Activated CD8-positive, alpha-beta memory T cell treated with anti-CD3 and anti-CD28 coated beads for 36 hours (primary cell): ENCODE measurements at regions not wholly inside any gene's neighbourhood (a gene's known extent, or its start where the extent isn't known, plus 50 kb on each side); places are given as distances from the start of the nearest gene placed in this dataset.
"Not testable (repeated sequence)": the region's sequence is repeated elsewhere in the genome, so short reads cannot be mapped to it uniquely, and the experiment has no call there.

Source experiments
- CTCF ChIA-PET: fragments of 350-600 bp; sonication (Branson Sonifier 250); formaldehyde crosslinking; loops from one replicate; lab custom pipeline; 2021; ENCODE audit warnings: antibody characterized with exemption; lab: Charles Lee
- POLR2A ChIA-PET: fragments of 350-600 bp; sonication (Branson Sonifier 250); formaldehyde crosslinking; loops from one replicate; lab custom pipeline; 2021; ENCODE audit warnings: antibody characterized with exemption; lab: Charles Lee

DNA sequence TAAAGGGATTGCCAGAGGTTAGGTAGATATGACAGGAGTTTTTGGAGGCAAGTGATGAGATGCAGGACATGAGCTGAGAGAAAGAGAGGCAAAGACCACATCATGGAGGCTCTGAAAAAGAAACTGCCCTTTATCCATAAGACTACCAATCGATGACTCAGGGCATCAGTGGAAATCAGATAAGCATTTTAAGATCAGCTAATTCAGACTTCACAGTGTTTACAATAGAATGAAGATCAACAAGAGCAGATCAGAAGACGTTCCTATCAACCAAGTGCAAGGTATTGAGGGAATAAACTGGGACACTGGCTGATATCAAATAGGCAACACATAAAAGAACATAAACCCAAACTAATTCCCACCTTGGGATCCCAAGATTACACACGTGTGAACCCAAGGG, 227.2 kb downstream of the SLCO4C1 start:
- CTCF ChIA-PET: no interaction called here

DNA sequence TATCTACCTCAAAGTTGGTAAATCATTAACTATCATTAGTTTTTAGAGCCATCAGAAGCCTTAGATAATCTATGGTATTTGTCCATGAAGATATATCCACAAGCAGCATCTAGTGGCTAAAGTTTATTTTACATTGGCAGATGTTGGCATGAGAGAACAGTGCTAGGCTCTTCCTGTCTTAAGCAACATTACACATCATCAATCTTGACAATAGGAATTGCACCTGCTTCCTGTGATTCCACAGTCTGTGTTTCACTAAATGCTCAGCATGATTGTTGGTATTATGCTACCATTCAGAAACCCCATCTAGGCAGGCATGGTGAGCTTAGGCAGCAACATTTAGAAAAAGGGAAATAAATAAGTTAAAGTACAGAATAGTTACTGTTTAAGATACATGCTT, 246.6 kb downstream of the SLCO4C1 start:
- CTCF ChIA-PET: no interaction called here
- POLR2A ChIA-PET: no interaction called here

More for the DNA sequence above, 227.2 kb downstream of the SLCO4C1 start:
- POLR2A ChIA-PET: no interaction called here

DNA sequence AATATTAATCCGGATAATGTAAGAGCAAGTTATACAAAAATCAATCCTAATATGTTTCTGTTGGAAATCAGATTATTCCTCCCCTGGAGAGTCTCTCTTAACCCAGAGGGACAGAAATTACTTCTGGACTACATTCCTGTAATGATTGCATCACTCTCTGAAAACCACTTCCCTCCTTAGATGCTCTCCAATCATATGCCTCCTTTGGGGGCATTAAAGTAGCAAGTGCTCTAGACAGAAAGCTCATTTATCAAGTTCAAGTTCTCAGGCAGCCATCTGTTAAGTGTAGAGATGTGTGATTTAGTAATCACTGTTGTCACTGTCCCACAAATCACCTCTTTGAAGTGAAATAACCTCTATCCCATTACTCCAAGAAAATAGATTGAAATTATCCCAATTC, 247.1 kb downstream of the SLCO4C1 start:
- CTCF ChIA-PET: no interaction called here
- POLR2A ChIA-PET: no interaction called here

DNA sequence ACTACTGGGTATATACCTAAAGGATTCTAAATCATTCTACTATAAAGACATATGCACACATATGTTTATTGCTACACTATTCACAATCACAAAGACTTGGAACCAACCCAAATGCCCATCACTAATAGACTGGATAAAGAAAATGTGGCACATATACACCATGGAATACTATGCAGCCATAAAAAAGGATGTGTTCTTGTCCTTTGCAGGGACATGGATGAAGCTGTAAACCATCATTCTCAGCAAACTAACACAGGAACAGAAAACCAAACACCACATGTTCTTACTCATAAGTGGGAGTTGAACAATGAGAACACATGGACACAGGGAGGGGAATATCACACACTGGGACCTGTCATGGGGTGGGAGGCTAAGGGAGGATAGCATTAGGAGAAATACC, 249.0 kb downstream of the SLCO4C1 start:
- POLR2A ChIA-PET: not testable (repeated sequence)

DNA sequence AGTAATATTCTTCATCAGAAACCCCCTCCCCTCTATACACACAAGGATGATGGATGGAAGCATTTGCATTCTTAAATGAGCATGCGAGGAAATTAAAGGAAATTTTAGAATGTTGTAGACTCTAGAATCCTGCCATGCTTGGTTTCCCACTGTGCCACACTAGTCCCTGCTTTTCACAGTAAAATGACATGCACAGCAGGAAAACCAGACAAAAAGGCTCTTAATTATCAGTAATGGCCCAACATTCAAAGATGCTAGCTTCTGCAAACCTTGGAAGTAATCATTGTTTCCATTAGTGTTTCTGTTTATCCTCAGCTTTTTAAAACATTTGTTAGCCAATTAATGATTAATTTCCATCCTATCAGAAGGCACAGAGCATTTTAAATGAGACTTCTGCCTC, 255.8 kb downstream of the SLCO4C1 start:
- ChIA-PET POLR2A (no interaction called here), CTCF (no interaction called here)

More for the DNA sequence above, 249.0 kb downstream of the SLCO4C1 start:
- CTCF ChIA-PET: not testable (repeated sequence)

DNA sequence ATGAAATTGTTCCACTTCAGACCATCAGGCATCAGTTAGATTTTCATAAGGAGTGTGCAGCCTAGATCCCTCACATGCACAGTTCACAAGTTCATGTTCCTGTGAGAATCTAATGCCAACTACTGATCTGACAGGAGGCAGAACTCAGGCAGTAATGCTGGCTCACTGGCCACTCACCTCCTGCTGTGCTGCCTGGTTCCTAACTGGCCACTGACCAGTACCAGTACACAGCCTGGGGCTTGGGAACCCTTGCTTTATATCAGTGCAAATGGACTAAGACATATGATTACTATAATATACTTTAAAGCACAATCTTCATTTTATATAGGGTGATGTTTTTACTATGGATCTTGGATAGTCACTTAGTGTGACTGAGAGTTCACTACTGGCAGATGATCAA, 259.2 kb downstream of the SLCO4C1 start:
- CTCF ChIA-PET: no interaction called here
- POLR2A ChIA-PET: no interaction called here

DNA sequence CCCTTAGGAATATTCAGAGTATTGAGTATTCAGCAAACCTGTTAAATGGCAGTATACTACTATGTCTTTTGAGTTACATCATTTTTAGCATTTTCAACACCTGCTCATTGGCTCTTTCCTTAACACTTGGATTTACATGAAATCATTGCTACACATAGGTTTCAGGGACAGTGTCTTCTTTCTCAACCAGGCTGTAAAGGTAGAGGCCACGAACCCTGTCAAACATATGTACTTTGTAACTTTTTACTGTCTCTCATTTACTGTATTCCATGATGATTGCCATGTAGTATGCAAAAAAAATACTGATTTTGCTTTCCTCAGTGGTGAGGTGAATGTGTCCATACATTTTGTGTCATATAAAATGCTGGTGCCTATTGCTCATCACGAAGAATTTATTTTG, 264.4 kb downstream of the SLCO4C1 start:
- POLR2A ChIA-PET: no interaction called here
- CTCF ChIA-PET: no interaction called here

DNA sequence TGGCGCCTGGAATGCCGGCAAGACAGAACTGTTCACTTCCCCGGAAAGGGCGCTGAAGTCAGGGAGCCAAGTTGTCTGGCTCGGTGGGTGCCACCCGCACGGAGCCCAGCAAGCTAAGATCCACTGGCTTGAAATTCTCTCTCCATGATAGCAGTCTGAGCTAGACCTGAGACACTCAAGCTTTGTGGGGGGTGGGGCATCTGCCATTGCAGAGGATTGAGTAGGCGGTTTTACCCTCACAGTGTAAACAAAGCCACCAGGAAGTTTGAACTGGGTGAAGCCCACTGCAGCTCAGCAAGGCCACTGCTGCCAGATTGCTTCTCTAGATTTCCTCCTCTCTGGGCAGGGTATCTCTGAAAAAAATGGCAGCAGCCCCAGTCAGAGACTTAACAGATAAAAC, 277.4 kb downstream of the SLCO4C1 start:
- ChIA-PET CTCF (no interaction called here), POLR2A (no interaction called here)

DNA sequence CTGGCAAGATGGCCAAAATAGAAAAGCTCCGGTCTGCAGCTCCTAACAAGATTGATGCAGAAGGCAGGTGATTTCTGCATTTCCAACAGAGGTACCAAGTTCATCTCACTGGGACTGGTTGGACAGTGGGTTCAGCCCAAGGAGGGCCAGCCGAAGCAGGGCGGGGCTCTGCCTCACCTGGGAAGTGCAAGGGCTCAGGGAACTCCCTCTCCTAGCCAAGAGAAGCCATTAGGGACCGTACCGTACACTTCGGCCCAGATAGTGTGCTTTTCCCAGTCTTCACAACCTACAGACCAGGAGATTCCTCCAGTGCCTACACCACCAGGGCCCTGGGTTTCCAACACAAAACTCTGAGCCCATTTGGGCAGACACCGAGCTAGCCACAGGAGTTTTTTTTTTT, 277.8 kb downstream of the SLCO4C1 start:
- POLR2A ChIA-PET: no interaction called here
- CTCF ChIA-PET: no interaction called here

DNA sequence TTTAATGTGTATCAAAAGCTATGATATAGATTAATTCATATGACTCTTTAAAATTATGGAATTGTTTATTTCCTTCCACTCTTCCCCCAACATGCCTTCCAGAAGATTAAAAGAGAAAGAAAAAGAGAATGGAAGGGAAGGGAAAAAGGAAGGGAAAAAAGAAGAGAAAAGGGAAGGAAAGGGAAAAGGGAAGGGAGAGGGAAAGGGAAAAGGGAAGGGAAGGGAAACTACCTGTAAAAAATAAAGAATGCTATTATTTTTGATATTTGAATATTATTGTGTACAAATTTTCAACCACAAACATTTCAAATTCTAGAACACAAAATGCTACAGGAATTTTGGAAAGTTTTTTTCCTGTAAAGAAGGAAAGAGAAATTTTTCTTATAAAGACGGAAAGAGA, 281.7 kb downstream of the SLCO4C1 start:
- CTCF ChIA-PET: no interaction called here
- POLR2A ChIA-PET: no interaction called here

DNA sequence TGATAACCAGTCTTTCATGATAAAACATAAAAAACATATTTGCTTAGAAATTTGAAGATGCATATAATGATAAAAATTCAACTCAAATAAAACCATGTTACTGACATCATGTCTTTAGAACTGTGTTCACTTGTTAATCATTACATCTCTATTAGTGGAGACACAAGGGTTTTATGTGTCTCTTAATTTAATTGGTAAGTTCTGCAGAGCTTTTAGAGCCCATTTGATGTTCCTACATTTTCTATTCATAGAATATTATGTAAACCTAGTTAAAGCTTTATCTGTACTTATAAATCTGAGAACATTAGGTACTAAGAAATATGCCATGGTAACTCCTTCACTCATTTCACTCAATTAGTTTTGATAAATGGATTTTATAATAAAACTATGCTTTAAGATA, 285.4 kb downstream of the SLCO4C1 start:
- ChIA-PET CTCF (no interaction called here), POLR2A (no interaction called here)

DNA sequence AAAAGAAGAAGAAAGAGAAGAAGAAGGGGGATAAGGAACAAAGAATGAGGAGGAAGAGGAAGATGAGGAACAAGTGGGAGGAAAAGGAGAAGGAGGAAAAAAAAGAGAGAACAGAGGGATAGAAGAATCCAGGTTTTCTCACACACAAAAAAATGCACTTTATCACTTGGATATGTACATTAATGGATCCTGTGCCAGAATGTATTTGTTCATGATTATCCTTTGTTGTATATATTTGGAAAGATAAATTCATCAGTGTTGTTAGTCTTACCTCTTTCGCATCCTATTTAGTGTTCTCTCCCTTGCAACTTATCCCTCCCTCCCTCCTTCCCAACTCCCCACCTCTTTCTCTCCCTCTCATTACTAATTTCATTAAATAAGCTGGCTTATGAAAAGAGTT, 298.8 kb downstream of the SLCO4C1 start:
- ChIA-PET POLR2A (no interaction called here), CTCF (no interaction called here)

DNA sequence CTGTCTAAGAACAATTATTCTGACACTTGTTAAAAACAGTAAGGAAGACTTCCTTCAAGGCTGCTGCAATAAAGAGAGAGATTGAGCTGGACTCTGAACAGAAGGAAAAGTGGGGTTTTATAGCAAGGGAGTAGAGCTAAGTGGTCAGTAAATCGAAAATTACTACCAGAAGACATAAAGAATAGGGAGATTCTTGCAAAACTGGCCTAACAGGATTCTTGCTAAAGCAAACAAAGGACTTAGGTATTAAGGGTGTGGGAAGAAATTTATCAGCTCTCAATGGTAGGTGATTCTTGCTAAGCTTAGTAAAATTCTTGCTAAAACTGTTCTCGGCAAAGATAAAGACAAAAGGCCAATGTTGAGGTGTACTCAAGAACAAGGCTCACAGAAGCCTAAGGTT, 300.5 kb downstream of the SLCO4C1 start:
- CTCF ChIA-PET: no interaction called here
- POLR2A ChIA-PET: no interaction called here

DNA sequence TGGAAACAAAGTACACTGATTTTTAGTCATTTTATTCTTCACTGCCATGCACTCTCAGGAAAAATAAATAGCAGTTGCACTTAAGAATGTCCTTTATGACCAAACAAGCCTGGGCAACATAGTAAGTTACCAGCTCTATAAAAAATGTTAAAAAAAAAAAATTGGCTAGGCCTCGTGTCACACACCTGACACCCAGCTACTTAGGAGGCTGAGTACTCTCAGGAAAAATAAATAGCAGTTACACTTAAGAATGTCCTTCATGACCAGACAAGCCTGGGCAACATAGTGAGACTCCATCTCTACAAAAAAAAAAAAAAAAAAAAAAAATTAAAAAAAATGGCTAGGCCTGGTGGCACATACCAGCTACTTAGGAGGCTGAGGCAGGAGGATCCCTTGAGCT, 304.6 kb downstream of the SLCO4C1 start:
- ChIA-PET POLR2A (no interaction called here), CTCF (no interaction called here)

DNA sequence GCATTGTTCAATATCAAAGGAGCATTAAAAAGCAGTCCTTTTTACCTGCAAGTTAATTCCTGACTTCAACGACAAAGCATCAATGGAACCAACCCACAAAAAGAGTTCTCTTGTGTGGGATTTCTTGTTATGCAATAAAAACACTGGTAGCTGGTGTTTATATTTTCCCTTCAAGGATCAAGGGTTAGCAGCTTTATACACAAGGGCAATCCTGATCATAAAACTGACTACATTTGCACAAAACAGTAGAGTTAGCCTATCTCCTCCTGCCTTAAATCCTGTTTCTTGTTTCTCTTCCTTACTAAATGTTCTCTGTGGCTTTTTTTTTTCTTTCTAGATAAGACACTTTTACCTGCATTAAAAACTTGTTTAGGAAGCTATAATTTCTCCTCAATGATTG, 306.4 kb downstream of the SLCO4C1 start:
- POLR2A ChIA-PET: no interaction called here
- CTCF ChIA-PET: no interaction called here

DNA sequence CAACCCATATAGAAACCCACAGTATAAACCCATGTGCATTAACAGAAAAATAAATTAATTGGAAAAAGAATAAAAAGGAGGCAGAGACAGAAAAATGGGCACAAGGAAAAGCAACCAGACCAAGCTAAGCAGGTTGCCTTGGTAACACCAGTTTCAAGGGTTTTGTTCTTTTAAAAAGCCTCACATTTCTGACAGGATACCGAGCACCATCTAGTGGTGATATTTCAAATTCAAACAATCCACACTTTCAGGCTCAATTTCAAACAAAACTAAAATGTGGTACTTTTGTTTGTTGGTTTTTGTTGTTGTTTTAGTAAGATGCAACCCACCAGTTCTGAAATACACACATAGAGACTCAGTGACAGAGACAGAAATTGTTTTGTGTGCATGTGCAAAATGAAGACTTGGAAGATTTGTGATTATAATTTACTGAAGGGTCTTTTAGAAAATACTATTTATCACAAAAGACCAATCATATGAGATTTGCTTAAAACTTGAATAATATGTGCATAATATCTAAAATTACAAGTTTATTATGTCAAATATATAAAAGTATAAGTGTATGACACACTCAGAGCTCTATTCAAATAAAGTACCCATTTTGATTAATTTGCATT, 318.2 kb downstream of the SLCO4C1 start:
- POLR2A ChIA-PET: no interaction called here
- CTCF ChIA-PET: no interaction called here

DNA sequence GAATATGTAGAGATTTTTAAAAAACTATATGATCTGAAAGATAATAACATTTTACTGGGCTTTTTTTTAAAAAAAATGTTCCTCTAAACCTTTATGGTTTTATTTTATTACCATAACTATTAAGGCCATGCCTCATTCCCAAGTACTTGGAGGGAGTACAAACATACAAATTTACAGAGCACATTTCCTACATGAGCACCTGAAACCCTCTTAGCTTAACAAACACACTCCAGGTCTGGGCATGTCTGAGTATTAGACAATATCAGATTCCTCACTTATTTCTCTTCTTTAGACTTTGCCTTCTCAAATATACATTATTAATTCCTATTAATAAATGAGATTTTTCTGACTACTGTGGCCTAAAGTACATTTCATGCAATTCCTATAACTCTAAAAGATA, 319.2 kb downstream of the SLCO4C1 start:
- ChIA-PET POLR2A (no interaction called here), CTCF (no interaction called here)

DNA sequence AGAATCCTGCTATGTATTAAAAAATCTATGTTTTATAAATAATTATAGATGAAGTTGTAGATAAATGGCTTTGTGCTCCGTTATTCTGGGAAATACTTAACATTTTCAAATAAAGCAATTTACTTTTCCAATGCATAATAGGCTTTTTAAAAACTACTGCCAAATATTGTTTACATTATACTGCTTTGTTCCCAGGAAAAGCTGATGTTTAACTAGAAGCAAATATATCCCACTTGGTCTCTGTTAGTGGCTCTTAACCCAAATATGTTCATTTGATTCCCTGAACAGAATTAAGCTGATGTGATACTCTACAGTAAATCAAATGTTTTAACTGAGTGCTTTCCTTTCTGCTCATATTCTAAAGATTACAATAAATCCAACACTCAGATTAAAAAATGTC, 326.3 kb downstream of the SLCO4C1 start:
- POLR2A ChIA-PET: no interaction called here

DNA sequence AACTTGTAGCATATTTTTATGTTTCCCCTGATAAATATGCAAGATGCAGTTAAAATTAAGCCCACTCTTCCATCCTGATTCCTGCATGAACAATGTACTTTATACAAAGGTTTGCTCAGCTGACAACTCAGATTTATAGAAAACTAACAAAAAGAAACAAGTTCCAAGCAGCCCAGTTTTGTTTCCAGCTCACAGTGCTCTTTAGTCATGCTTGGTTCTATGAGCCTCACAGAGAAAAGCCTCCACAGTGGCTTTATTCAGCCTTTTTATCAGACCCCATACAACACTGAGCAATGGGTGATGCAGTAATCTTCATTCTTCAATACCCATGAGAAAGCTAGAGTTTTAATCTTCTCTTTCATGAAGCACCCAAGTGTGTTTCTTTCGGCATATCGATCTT, 329.6 kb downstream of the SLCO4C1 start:
- POLR2A ChIA-PET: no interaction called here

More for the DNA sequence above, 326.3 kb downstream of the SLCO4C1 start:
- CTCF ChIA-PET: no interaction called here

DNA sequence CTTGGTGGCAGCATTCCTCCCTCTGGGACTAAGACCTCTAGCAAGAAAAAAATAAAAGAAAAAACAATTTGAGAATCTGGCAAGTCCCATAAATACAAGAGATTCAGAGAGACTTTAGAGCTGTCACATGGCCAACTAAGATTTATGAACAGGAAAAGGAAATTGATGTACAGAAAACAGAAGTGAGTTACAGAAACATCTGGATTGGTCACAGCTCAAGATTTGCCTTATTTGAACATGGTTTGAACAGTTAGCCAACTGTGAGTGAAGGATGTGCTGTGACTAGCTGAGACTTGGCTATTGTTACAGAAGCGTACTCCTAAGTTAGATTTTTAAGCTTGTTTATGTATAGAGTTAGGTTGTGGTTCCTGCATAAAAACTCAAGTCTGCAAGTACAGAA, 340.2 kb downstream of the SLCO4C1 start:
- CTCF ChIA-PET: no interaction called here
- POLR2A ChIA-PET: no interaction called here

More for the DNA sequence above, 329.6 kb downstream of the SLCO4C1 start:
- CTCF ChIA-PET: no interaction called here

DNA sequence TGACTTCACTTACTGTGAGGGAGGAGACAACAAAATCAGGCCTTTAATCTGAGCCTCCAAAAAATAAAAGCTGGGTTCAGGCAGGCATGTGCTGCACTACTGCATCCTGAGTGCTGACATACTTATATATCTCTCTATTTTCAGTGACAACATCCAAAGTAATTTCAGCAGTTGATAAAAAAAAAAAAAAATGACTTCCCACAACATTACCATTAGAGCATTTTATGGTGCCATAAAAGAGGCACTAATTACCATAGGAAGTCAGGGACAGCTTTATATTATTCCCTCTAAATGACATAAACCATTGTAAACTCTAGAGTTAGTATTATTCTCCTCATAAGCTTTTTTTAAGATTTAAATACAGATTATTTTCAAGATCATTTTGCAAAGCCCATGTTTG, 346.1 kb downstream of the SLCO4C1 start:
- CTCF ChIA-PET: no interaction called here

DNA sequence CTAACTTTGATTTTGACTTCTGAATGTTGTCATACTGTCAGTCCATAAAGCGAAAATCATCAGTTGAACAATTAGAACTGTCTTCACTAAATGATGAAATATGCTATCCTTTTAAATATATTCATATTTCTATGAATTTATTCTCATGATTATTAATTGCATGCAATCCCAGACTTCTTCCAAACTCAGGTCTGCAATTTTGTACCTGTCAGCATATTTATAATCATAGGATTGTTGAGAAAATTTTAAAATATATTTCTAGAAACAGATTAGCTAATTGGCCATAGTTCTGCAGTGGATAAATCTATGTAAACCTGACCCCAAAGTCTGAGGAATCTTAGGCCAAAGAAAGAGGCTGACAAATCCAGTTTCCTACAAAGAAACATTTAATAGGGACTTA, 347.5 kb downstream of the SLCO4C1 start:
- ChIA-PET POLR2A (no interaction called here), CTCF (no interaction called here)

More for the DNA sequence above, 346.1 kb downstream of the SLCO4C1 start:
- POLR2A ChIA-PET: no interaction called here
